22Rv1 (cell line): ENCODE measurements at regions not wholly inside any gene's neighbourhood (a gene's known extent, or its start where the extent isn't known, plus 50 kb on each side); places are given as distances from the start of the nearest gene placed in this dataset.

Source experiments
- H3K27ac ChIP-seq: fragments of 450-650 bp; 2 replicates; pipeline ENCODE4 v1.5.1; 2017
- CTCF ChIP-seq: fragments of 450-650 bp; IDR thresholded peaks from 2 replicates; pipeline ENCODE4 v1.5.1; 2017; ENCODE audit warnings: mild to moderate bottlenecking
- ZFX ChIP-seq: fragments of 450-650 bp; IDR thresholded peaks from 2 replicates; pipeline ENCODE4 v1.6.1; 2017; ENCODE audit warnings: antibody characterized with exemption, borderline replicate concordance

DNA sequence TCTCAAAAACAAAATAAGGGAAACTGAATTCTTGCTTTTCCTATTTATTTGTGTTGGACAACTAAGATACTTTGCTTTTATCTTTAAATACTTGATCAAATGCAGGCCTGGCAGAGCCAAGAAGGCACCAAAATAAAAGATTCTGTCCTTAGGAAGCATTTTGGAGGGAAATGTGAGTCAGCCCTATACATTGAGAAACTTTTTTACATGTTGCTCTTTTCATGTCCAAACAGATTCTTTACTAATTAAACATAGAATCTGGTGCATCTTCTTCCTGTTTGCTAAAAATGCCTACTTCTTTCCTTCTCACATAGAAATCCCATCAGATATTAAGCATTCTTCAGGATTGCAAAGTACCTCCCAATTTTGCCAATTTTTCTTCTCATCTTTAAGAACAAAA lies 1160.4 kb downstream of the EFNA5 start:
- TF ChIP-seq ZFX (no peak), CTCF (no peak)
- H3K27ac ChIP-seq: no peak overlapping the region

- no peak for TF ChIP-seq CTCF
- H3K27ac ChIP-seq: no peak overlapping the region
Measured at GRCh38 chr5:106508894-106509293, 1161.8 kb downstream of the EFNA5 start.

DNA sequence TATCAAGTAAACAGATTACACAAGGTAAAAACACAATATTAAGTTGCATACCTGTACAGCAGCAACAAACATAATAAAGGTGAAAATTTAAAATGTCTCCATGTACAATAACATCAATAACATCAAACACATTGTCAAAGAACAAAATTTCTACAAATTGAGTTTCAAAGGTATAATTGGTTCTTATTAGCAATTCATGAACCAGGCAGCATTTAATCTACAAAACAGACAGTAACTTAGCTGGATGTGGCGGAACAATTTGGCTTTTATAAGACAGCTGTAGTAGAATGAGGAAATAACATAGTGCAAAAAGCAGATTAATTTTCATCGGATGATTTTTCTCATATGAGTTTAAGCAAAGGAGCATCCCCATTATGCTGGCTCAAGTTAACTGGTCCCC lies 1176.8 kb downstream of the EFNA5 start:
- TF ChIP-seq ZFX (no peak), CTCF (no peak)
- H3K27ac ChIP-seq: no peak overlapping the region

DNA sequence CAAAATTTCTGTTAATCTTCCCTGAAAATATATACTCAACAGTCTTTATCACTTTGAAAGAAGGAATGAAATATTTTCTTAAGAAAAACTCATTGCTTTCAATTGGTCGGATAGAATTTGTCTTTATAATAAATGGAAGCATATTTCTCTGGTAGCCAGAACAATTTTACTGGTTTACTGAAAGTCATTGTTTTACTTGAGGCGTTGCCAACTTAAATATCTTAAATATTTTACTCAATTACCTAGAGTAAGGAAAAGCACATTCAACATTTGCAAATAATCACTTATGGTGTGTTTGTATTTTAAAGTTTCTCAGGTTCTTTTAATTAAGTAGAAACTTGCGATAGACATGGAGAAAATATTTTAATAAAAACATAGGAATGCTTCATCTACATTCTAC lies 1181.7 kb downstream of the EFNA5 start:
- H3K27ac ChIP-seq: no peak overlapping the region
- TF ChIP-seq CTCF: no peak

DNA sequence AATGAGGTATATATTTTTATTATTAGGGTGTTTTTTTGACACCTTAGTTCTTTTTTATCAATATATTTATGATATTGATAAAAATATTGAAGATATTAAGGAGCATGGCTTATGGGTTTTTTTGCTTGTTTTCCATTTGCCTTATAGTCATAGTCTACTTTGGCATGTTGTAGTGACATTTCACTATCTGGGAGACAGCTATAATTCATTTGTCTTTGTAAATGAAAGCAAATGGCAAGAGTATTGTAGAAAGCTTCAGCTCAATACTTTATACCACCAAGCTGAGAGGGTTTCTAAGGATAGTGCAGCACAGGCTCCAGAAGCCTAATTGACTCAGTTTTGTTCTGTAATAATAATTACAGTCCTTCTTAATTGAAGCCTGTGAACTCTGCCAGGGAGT lies 1182.3 kb downstream of the EFNA5 start:
- H3K27ac ChIP-seq: no peak overlapping the region
- TF ChIP-seq CTCF (no peak), ZFX (no peak)

DNA sequence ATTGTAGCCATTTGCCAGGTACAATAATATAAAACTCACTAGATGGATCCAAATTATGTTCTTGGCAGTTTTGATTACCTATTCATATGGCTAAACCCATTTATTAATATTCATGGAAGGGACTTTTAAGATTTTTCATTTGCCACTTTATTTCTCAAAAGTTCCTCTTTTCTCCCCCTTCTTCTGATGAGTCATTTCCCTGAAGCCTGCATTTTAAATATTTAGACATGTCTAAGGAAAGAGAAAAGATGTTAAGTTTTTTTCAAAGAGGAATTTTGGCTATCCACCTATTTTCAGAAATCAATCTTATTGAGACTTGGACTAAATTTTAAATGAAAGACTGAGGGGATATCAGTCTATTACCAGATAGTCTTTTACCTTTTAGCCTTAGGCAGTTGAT lies 1189.4 kb downstream of the EFNA5 start:
- no peak overlapping the region for H3K27ac ChIP-seq
- TF ChIP-seq ZFX (no peak), CTCF (no peak)

- no peak overlapping the region for H3K27ac ChIP-seq
- no peak for TF ChIP-seq ZFX
- no peak for TF ChIP-seq CTCF
Measured at GRCh38 chr5:106476630-106477029, 1194.1 kb downstream of the EFNA5 start.

GRCh38 chr5:106474066-106474465 lies 1196.7 kb downstream of the EFNA5 start:
- no peak overlapping the region for H3K27ac ChIP-seq
- TF ChIP-seq CTCF: no peak
- no peak for TF ChIP-seq ZFX
